H1 (cell line): ENCODE measurements at regions not wholly inside any gene's neighbourhood (a gene's known extent, or its start where the extent isn't known, plus 50 kb on each side); places are given as distances from the start of the nearest gene placed in this dataset.

Source experiments
- CTCF ChIA-PET: fragments of 300-600 bp; sonication (Branson Sonifier 250); formaldehyde crosslinking; loops from one replicate; lab custom pipeline; 2021; ENCODE audit not compliant: partially characterized antibody; lab: Charles Lee
- POLR2A ChIA-PET: fragments of 300-600 bp; sonication (Branson Sonifier 250); formaldehyde crosslinking; loops from one replicate; lab custom pipeline; 2021; ENCODE audit warnings: inconsistent platforms; ENCODE audit not compliant: partially characterized antibody; lab: Charles Lee
- DNase-seq, 2 experiments: peaks; one replicate each; pipeline versions ENCODE4 v3.0.0 to v3.0.0-alpha.2; 2010 to 2022; ENCODE audit warnings: low spot score in 2 of 2, low read depth in 1 of 2, mixed read lengths in 1 of 2
- FAIRE-seq: peaks from 2 replicates; lab custom pipeline; 2011; peaks lifted over from hg19 to GRCh38; lab: Jason Lieb, UNC
- H2AFZ ChIP-seq: 2 replicates; pipeline ENCODE4 v1.8.1; 2012; ENCODE audit warnings: low read length, inconsistent platforms
- H2AK5ac ChIP-seq: 2 replicates; pipeline ENCODE4 v1.6.1; 2013; ENCODE audit warnings: low read depth, low read length
- H2BK120ac ChIP-seq: replicated peaks from 2 replicates; pipeline ENCODE3; 2013; ENCODE audit warnings: low read depth, low read length, inconsistent platforms
- H2BK12ac ChIP-seq: 2 replicates; pipeline ENCODE4 v1.6.1; 2013; ENCODE audit warnings: low read depth, low read length
- H2BK15ac ChIP-seq: 2 replicates; pipeline ENCODE4 v1.6.1; 2013; ENCODE audit warnings: low read length
- H2BK20ac ChIP-seq: 2 replicates; pipeline ENCODE4 v1.6.1; 2013; ENCODE audit warnings: low read length
- H2BK5ac ChIP-seq: 2 replicates; pipeline ENCODE4 v1.6.1; 2013; ENCODE audit warnings: low read depth, low read length
- H3K14ac ChIP-seq: 2 replicates; pipeline ENCODE4 v1.6.1; 2013; ENCODE audit warnings: inconsistent platforms; ENCODE audit not compliant: insufficient read length
- H3K18ac ChIP-seq: 2 replicates; pipeline ENCODE4 v1.6.1; 2013; ENCODE audit warnings: low read length; ENCODE audit errors: extremely low read depth
- H3K23ac ChIP-seq: 2 replicates; pipeline ENCODE4 v1.6.1; 2013; ENCODE audit warnings: inconsistent platforms; ENCODE audit not compliant: insufficient read length
- H3K23me2 ChIP-seq: 2 replicates; pipeline ENCODE4 v1.6.1; 2013; ENCODE audit warnings: low read depth, low read length
- H3K27ac ChIP-seq: 2 replicates; pipeline ENCODE4 v1.6.1; 2011; ENCODE audit warnings: low read depth, low read length, inconsistent platforms
- H3K27me3 ChIP-seq, 4 experiments: replicated peaks in 1 of 4; 1 replicate in 1 of 4; 2 replicates in 3 of 4; pipeline versions ENCODE4 v1.6.1 to v1.8.1; 2011 to 2013; ENCODE audit warnings: low read length in 3 of 4, mild to moderate bottlenecking in 3 of 4, inconsistent platforms in 2 of 4, mixed read lengths in 2 of 4, moderate library complexity in 1 of 4; ENCODE audit not compliant: control insufficient read depth in 3 of 4, insufficient read depth in 3 of 4; ENCODE audit errors: extremely low read depth in 1 of 4
- H3K36me3 ChIP-seq, 4 experiments: 2 replicates each; pipeline versions ENCODE4 v1.6.1 to v1.8.1; 2011 to 2013; ENCODE audit warnings: mild to moderate bottlenecking in 4 of 4, low read length in 3 of 4, moderate library complexity in 2 of 4, control low read depth in 1 of 4, inconsistent platforms in 1 of 4; ENCODE audit not compliant: insufficient read depth in 4 of 4, control insufficient read depth in 2 of 4
- H3K4ac ChIP-seq: replicated peaks from 2 replicates; pipeline ENCODE3; 2013; ENCODE audit warnings: low read length, low read depth, mixed read lengths, inconsistent platforms; ENCODE audit not compliant: insufficient read length
- H3K4me1 ChIP-seq, 4 experiments: replicated peaks in 1 of 4; 1 replicate in 1 of 4; 2 replicates in 3 of 4; pipeline versions ENCODE4 v1.6.1 to v1.8.1; 2011 to 2013; ENCODE audit warnings: low read length in 3 of 4, inconsistent platforms in 2 of 4, mixed read lengths in 1 of 4; ENCODE audit not compliant: insufficient read depth in 4 of 4, control insufficient read depth in 3 of 4
- H3K4me2 ChIP-seq, 2 experiments: 2 replicates each; pipeline versions ENCODE4 v1.6.1 to v1.8.1; 2011 to 2013; ENCODE audit warnings: low read depth in 2 of 2, low read length in 2 of 2, control low read depth in 1 of 2, inconsistent platforms in 1 of 2, mild to moderate bottlenecking in 1 of 2; ENCODE audit not compliant: insufficient read depth in 1 of 2
- H3K4me3 ChIP-seq, 4 experiments: fragments of 200-600, 300-600 bp in 1 of 4; sonication (generic), shearing (Covaris generic), sonication (Bioruptor Twin) in 1 of 4; 2 replicates each; pipeline versions ENCODE4 v1.5.1 to v1.8.1; 2011 to 2016; ENCODE audit warnings: low read length in 4 of 4, low read depth in 3 of 4, control low read depth in 2 of 4, inconsistent platforms in 2 of 4, mild to moderate bottlenecking in 2 of 4, mixed read lengths in 1 of 4, moderate library complexity in 1 of 4; ENCODE audit not compliant: insufficient read depth in 2 of 4; ENCODE audit errors: extremely low read depth in 1 of 4
- H3K56ac ChIP-seq: replicated peaks from 2 replicates; pipeline ENCODE3; 2013; ENCODE audit warnings: low read depth, mild to moderate bottlenecking, mixed read lengths, low read length, inconsistent platforms; ENCODE audit not compliant: insufficient read length
- H3K79me1 ChIP-seq: 2 replicates; pipeline ENCODE4 v1.6.1; 2013; ENCODE audit warnings: low read depth, low read length, control low read depth
- H3K79me2 ChIP-seq, 2 experiments: 2 replicates each; pipeline versions ENCODE4 v1.6.1 to v1.8.1; 2012 to 2013; ENCODE audit warnings: low read length in 2 of 2, mild to moderate bottlenecking in 2 of 2, inconsistent platforms in 1 of 2; ENCODE audit not compliant: insufficient read depth in 2 of 2, control insufficient read depth in 1 of 2
- H3K9ac ChIP-seq, 4 experiments: replicated peaks in 1 of 4; 1 replicate in 1 of 4; 2 replicates in 3 of 4; pipeline versions ENCODE4 v1.6.1 to v1.8.1; 2011 to 2013; ENCODE audit warnings: low read depth in 3 of 4, low read length in 3 of 4, control low read depth in 2 of 4, mild to moderate bottlenecking in 2 of 4, moderate library complexity in 2 of 4, inconsistent platforms in 1 of 4; ENCODE audit errors: extremely low read depth in 1 of 4
- H3K9me3 ChIP-seq, 2 experiments: 2 replicates each; pipeline versions ENCODE4 v1.6.1 to v1.8.1; 2012 to 2013; ENCODE audit warnings: mild to moderate bottlenecking in 2 of 2, moderate library complexity in 2 of 2, control low read depth in 1 of 2, inconsistent platforms in 1 of 2, low read depth in 1 of 2, low read length in 1 of 2, mixed read lengths in 1 of 2; ENCODE audit not compliant: insufficient read depth in 2 of 2
- H4K20me1 ChIP-seq, 2 experiments: replicated peaks in 1 of 2; 2 replicates each; pipeline versions ENCODE3 to v1.8.1; 2011 to 2013; ENCODE audit warnings: inconsistent platforms in 2 of 2, low read length in 2 of 2, mild to moderate bottlenecking in 1 of 2; ENCODE audit not compliant: insufficient read depth in 2 of 2, control insufficient read depth in 1 of 2
- H4K5ac ChIP-seq: 2 replicates; pipeline ENCODE4 v1.6.1; 2013; ENCODE audit warnings: low read length, low read depth, mixed read lengths, inconsistent platforms; ENCODE audit not compliant: insufficient read length
- H4K8ac ChIP-seq: 2 replicates; pipeline ENCODE4 v1.8.0; 2013; ENCODE audit warnings: mild to moderate bottlenecking, moderate library complexity, low read length, inconsistent platforms; ENCODE audit not compliant: insufficient read depth; ENCODE audit errors: extremely low read depth
- H4K91ac ChIP-seq: replicated peaks from 2 replicates; pipeline ENCODE3; 2013; ENCODE audit warnings: low read length, mixed read lengths, inconsistent platforms; ENCODE audit not compliant: insufficient read length
- EGR1 ChIP-seq: IDR thresholded peaks from 2 replicates; pipeline ENCODE4 v1.6.1; 2011; ENCODE audit warnings: low read depth, low read length, borderline replicate concordance
- GTF2F1 ChIP-seq: IDR thresholded peaks from 2 replicates; pipeline ENCODE4 v1.6.1; 2012; ENCODE audit warnings: low read depth, low read length, improper control_type of control experiment, borderline replicate concordance
- JUND ChIP-seq: IDR thresholded peaks from 2 replicates; pipeline ENCODE4 v1.6.1; 2011; ENCODE audit warnings: mild to moderate bottlenecking, improper control_type of control experiment, low read length
- RFX5 ChIP-seq: IDR thresholded peaks from 2 replicates; pipeline ENCODE4 v1.6.1; 2011; ENCODE audit warnings: low read depth, low read length, improper control_type of control experiment, borderline replicate concordance
- RXRA ChIP-seq: IDR thresholded peaks from 2 replicates; pipeline ENCODE4 v1.6.1; 2011; ENCODE audit warnings: low read depth, mild to moderate bottlenecking, low read length, moderate library complexity; ENCODE audit not compliant: insufficient read depth
- SIRT6 ChIP-seq: IDR thresholded peaks from one replicate; pipeline ENCODE4 v1.7.1; 2012; ENCODE audit warnings: low read length, inconsistent platforms
- TAF7 ChIP-seq: optimal IDR thresholded peaks from 2 replicates; pipeline ENCODE3; 2011; ENCODE audit warnings: low read depth, mild to moderate bottlenecking, inconsistent platforms, low read length, moderate library complexity, borderline replicate concordance
- YY1 ChIP-seq: IDR thresholded peaks from 2 replicates; pipeline ENCODE4 v1.6.1; 2011; ENCODE audit warnings: low read depth, mild to moderate bottlenecking, low read length
- WGBS, 2 experiments: shearing (Covaris generic) in 1 of 2; methylation state at CpG; one replicate each; pipeline versions ENCODE4 v1.1.6 to v1.1.7; 2013 to 2015; ENCODE audit warnings: low lambda C conversion rate in 2 of 2, mixed read lengths in 2 of 2, inconsistent platforms in 1 of 2, low coverage in 1 of 2, missing lambda C conversion rate in 1 of 2; ENCODE audit not compliant: insufficient replicate concordance in 2 of 2, insufficient coverage in 1 of 2, insufficient read length in 1 of 2; ENCODE audit errors: extremely low coverage in 1 of 2, missing lambda C conversion rate in 1 of 2; 5-methylcytosine and 5-hydroxymethylcytosine counted together

DNA sequence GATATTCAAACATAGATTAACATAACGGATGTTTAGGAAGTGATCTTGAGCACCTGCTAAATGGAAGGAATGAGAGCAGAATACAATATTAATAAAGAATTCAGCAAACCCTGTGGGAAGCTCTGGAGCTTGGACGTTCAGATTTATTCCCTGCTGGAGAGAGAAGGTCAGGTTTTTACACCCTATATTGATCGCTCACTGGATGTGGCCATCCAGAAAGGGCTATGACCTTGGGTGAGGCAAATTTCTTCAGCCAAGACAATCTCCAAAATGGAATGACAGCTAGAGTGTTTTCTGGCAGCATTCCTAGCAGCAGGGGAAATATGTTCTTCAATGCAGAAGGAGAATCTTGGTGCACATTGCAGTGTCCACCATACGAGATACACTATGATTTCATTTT, 288.3 kb downstream of the IRS1 start:
- Histone ChIP-seq H3K9ac (no peak overlapping the region), H3K14ac (no peak overlapping the region), H3K4me1 (no peaks in the 10 kb centered on the region)
- FAIRE-seq = no peak
- TF ChIP-seq JUND (no peak), EGR1 (no peak), RXRA (no peak), GTF2F1 (no peak), SIRT6 (no peak), YY1 (no peak), TAF7 (no peak), RFX5 (no peak)
- TF ChIP-seq, all 59 proteins: peak for 0
- DNase-seq = no peak
- Histone ChIP-seq H3K36me3 (no peaks in the 10 kb centered on the region; a peak in 1 of 8 replicates), H4K20me1 (no peaks in the 10 kb centered on the region), H4K8ac (no peak overlapping the region), H2BK20ac (no peak overlapping the region), H3K23me2 (no peaks in the 10 kb centered on the region), H2BK12ac (no peak overlapping the region), H2BK15ac (no peak overlapping the region), H3K4me2 (no peak overlapping the region), H3K79me2 (no peaks in the 10 kb centered on the region), H2BK5ac (no peak overlapping the region), H3K18ac (no peak overlapping the region), H4K91ac (no peak overlapping the region), H4K5ac (no peak overlapping the region), H3K9me3 (no peaks in the 10 kb centered on the region), H2AFZ (no peak overlapping the region), H3K27me3 (no peaks in the 10 kb centered on the region), H2BK120ac (no peak overlapping the region), H3K27ac (no peak overlapping the region), H3K4ac (no peak overlapping the region), H3K23ac (no peak overlapping the region), H3K56ac (no peak overlapping the region), H2AK5ac (no peak overlapping the region), H3K4me3 (no peak overlapping the region), H3K79me1 (no peaks in the 10 kb centered on the region)
- CTCF ChIA-PET = interaction anchor here (0.5 kb wide), 1 partner anchor 798 kb away, joined by 3 read pairs; no protein-coding TSS in a partner anchor
- POLR2A ChIA-PET = no interaction called here
- WGBS, 2 experiments = 96% methylated on average over 4 of the region's 4 CpGs; no CpG with 5 or more reads in 1 of the 2 experiments
